GM23338 (cell line): ENCODE measurements at regions not wholly inside any gene's neighbourhood (a gene's known extent, or its start where the extent isn't known, plus 50 kb on each side); places are given as distances from the start of the nearest gene placed in this dataset.

Experiments used
- ATAC-seq: fragments of 200-7000 bp; cut with Tn5 transposase; 3 replicates; pipeline ENCODE4 v1.9.1; 2020
- DNase-seq: peaks from one replicate; pipeline ENCODE4 v3.0.0-alpha.2; 2015; ENCODE audit warnings: low spot score
- H2AFZ ChIP-seq: fragments of 200-600 bp; sonication (generic); 2 replicates; pipeline ENCODE4 v1.8.0; 2016; ENCODE audit warnings: antibody characterized with exemption, mild to moderate bottlenecking, moderate library complexity
- H3F3A ChIP-seq: fragments of 200-600 bp; sonication (generic); replicated peaks from 2 replicates; pipeline ENCODE4 v1.8.0; 2017; ENCODE audit warnings: antibody characterized with exemption, mixed run types, low read depth
- H3K27ac ChIP-seq: fragments of 200-600 bp; sonication (generic); 2 replicates; pipeline ENCODE4 v1.6.1; 2016; ENCODE audit warnings: low read depth
- H3K27me3 ChIP-seq: fragments of 200-600 bp; sonication (generic); 2 replicates; pipeline ENCODE4 v1.8.0; 2016; ENCODE audit warnings: mild to moderate bottlenecking, mixed run types, moderate library complexity; ENCODE audit not compliant: insufficient read depth
- H3K36me3 ChIP-seq: fragments of 200-600 bp; sonication (generic); 2 replicates; pipeline ENCODE4 v1.8.0; 2016; ENCODE audit warnings: mild to moderate bottlenecking; ENCODE audit not compliant: insufficient read depth
- H3K4me1 ChIP-seq: fragments of 200-600 bp; sonication (generic); 2 replicates; pipeline ENCODE4 v1.8.0; 2016; ENCODE audit warnings: mild to moderate bottlenecking, moderate library complexity; ENCODE audit not compliant: insufficient read depth
- H3K4me2 ChIP-seq: fragments of 200-600 bp; sonication (generic); 2 replicates; pipeline ENCODE4 v1.7.1; 2017; ENCODE audit warnings: mixed run types
- H3K4me3 ChIP-seq: fragments of 200-600 bp; sonication (generic); 2 replicates; pipeline ENCODE4 v1.6.1; 2016; ENCODE audit warnings: mixed run types
- H3K79me2 ChIP-seq: fragments of 200-600 bp; sonication (generic); replicated peaks from 2 replicates; pipeline ENCODE4 v1.8.0; 2017; ENCODE audit warnings: mild to moderate bottlenecking; ENCODE audit not compliant: insufficient read depth
- H3K9me2 ChIP-seq: fragments of 200-600 bp; sonication (generic); 2 replicates; pipeline ENCODE4 v1.8.0; 2017; ENCODE audit not compliant: insufficient read depth
- H4K20me1 ChIP-seq: fragments of 200-600 bp; sonication (generic); replicated peaks from 2 replicates; pipeline ENCODE4 v1.8.0; 2017; ENCODE audit warnings: mild to moderate bottlenecking; ENCODE audit not compliant: insufficient read depth
- H3K27ac Mint-ChIP-seq: 2 replicates; pipeline ENCODE4 v1.8.0; 2020; ENCODE audit warnings: inconsistent platforms, mild to moderate bottlenecking, moderate library complexity, mixed read lengths
- H3K27me3 Mint-ChIP-seq: 3 replicates; pipeline ENCODE4 v1.8.0; 2022; ENCODE audit warnings: low read depth, mild to moderate bottlenecking, moderate library complexity, mixed read lengths, inconsistent platforms; ENCODE audit not compliant: insufficient read depth, poor library complexity
- H3K36me3 Mint-ChIP-seq: 3 replicates; pipeline ENCODE4 v1.8.0; 2021; ENCODE audit warnings: low read depth, mild to moderate bottlenecking, inconsistent platforms, moderate library complexity, mixed read lengths
- H3K4me1 Mint-ChIP-seq: 3 replicates; pipeline ENCODE4 v1.8.0; 2020; ENCODE audit warnings: mild to moderate bottlenecking, inconsistent platforms, mixed read lengths
- H3K4me3 Mint-ChIP-seq: 3 replicates; pipeline ENCODE4 v1.8.0; 2021; ENCODE audit warnings: moderate library complexity, mild to moderate bottlenecking, inconsistent platforms, mixed read lengths
- H3K9me3 Mint-ChIP-seq: 3 replicates; pipeline ENCODE4 v1.8.0; 2020; ENCODE audit warnings: moderate library complexity, mild to moderate bottlenecking, inconsistent platforms, mixed read lengths
- ETS1 ChIP-seq: IDR thresholded peaks from 2 replicates; pipeline ENCODE4 v1.6.1; 2016; ENCODE audit warnings: antibody characterized with exemption
- EZH2phosphoT487 ChIP-seq: fragments of 200-600 bp; sonication (generic); IDR thresholded peaks from one replicate; pipeline ENCODE4 v1.8.1; 2018; ENCODE audit warnings: antibody characterized with exemption; ENCODE audit not compliant: unreplicated experiment
- JUNB ChIP-seq: IDR thresholded peaks from one replicate; pipeline ENCODE4 v1.6.1; 2016; ENCODE audit warnings: antibody characterized with exemption; ENCODE audit not compliant: unreplicated experiment
- STAT1 ChIP-seq: IDR thresholded peaks from one replicate; pipeline ENCODE4 v1.6.1; 2016; ENCODE audit warnings: antibody characterized with exemption; ENCODE audit not compliant: unreplicated experiment
- ZNF114 ChIP-seq: fragments of 250-450 bp; sonication (Bioruptor Pico); IDR thresholded peaks from 2 replicates; pipeline ENCODE4 v1.5.0; 2020; ENCODE audit warnings: mild to moderate bottlenecking, moderate library complexity
- ZNF462 ChIP-seq: fragments of 250-450 bp; sonication (Bioruptor Pico); IDR thresholded peaks from 2 replicates; pipeline ENCODE4 v1.5.0; 2020; ENCODE audit warnings: mild to moderate bottlenecking, moderate library complexity

GRCh38 chr5:165559645-165560044 is 2054.2 kb downstream of the MAT2B start (continued):
- no peak for TF ChIP-seq ZNF462 (CRISPR knock-in tag)

GRCh38 chr5:165560648-165561047 is 2055.2 kb downstream of the MAT2B start:
- TF ChIP-seq JUNB (no peak), ZNF114 (CRISPR knock-in tag) (no peak), STAT1 (no peak), EZH2phosphoT487 (no peak), ETS1 (no peak), ZNF462 (CRISPR knock-in tag) (no peak)
- Histone ChIP-seq H2AFZ (no peak overlapping the region), H3K4me2 (no peak overlapping the region), H3K36me3 (no peaks in the 10 kb centered on the region), H3K27ac (no peak overlapping the region), H3F3A (no peaks in the 10 kb centered on the region), H3K79me2 (no peaks in the 10 kb centered on the region), H3K9me2 (no peaks in the 10 kb centered on the region), H3K27me3 (no peaks in the 10 kb centered on the region), H4K20me1 (no peaks in the 10 kb centered on the region), H3K4me3 (no peak overlapping the region), H3K4me1 (peaks cover 21% of the 10 kb centered on the region; the same call in 1 of the 2 replicates)
- Mint-ChIP-seq H3K4me1 (peaks cover 15% of the 10 kb centered on the region; the same call in 2 of the 3 replicates), H3K36me3 (peaks cover 5% of the 10 kb centered on the region; the same call in 2 of the 3 replicates), H3K4me3 (no peak overlapping the region), H3K27me3 (no peaks in the 10 kb centered on the region), H3K27ac (no peak overlapping the region), H3K9me3 (peaks cover 3% of the 10 kb centered on the region; the same call in 1 of the 3 replicates)
- ATAC-seq (no peak), DNase-seq (no peak)
